DOHH2 (cell line): ENCODE measurements at regions not wholly inside any gene's neighbourhood (a gene's known extent, or its start where the extent isn't known, plus 50 kb on each side); places are given as distances from the start of the nearest gene placed in this dataset.

Source experiments
- H3F3A ChIP-seq: fragments of 200-600 bp; sonication (generic), shearing (Covaris generic); 2 replicates; pipeline ENCODE4 v1.6.0; 2016; ENCODE audit warnings: antibody characterized with exemption, mild to moderate bottlenecking; ENCODE audit not compliant: control insufficient read depth, insufficient read depth
- H3K27ac ChIP-seq: fragments of 200-600 bp; sonication (generic); 2 replicates; pipeline ENCODE4 v1.5.1; 2014; ENCODE audit warnings: low read depth, mild to moderate bottlenecking, low read length, moderate library complexity
- H3K27me3 ChIP-seq: fragments of 200-600 bp; sonication (generic); 2 replicates; pipeline ENCODE4 v1.6.1; 2014; ENCODE audit warnings: mild to moderate bottlenecking, low read length, mixed read lengths; ENCODE audit not compliant: control insufficient read depth
- H3K36me3 ChIP-seq: fragments of 200-600 bp; sonication (generic); 2 replicates; pipeline ENCODE4 v1.6.1; 2014; ENCODE audit warnings: mild to moderate bottlenecking, low read length, moderate library complexity, mixed read lengths; ENCODE audit not compliant: control insufficient read depth
- H3K4me1 ChIP-seq: fragments of 200-600 bp; sonication (generic); 2 replicates; pipeline ENCODE4 v1.6.1; 2014; ENCODE audit warnings: mild to moderate bottlenecking, low read length, mixed read lengths; ENCODE audit not compliant: control insufficient read depth
- H3K4me2 ChIP-seq: fragments of 200-600 bp; sonication (generic); 2 replicates; pipeline ENCODE4 v1.6.0; 2014; ENCODE audit warnings: mild to moderate bottlenecking, low read length, moderate library complexity
- H3K4me3 ChIP-seq: fragments of 200-600 bp; sonication (generic); 2 replicates; pipeline ENCODE4 v1.5.1; 2014; ENCODE audit warnings: mild to moderate bottlenecking, low read length, mixed read lengths
- H3K79me2 ChIP-seq: fragments of 200-600 bp; sonication (generic); 2 replicates; pipeline ENCODE4 v1.6.1; 2014; ENCODE audit warnings: mild to moderate bottlenecking, low read length, mixed read lengths; ENCODE audit not compliant: control insufficient read depth
- H3K9me2 ChIP-seq: fragments of 200-600 bp; sonication (generic); replicated peaks from 2 replicates; pipeline ENCODE4 v1.6.1; 2014; ENCODE audit warnings: mild to moderate bottlenecking, low read length, mixed read lengths; ENCODE audit not compliant: control insufficient read depth
- H3K9me3 ChIP-seq: fragments of 200-600 bp; sonication (generic); 2 replicates; pipeline ENCODE4 v1.6.1; 2014; ENCODE audit warnings: antibody characterized with exemption, low read length, mixed read lengths; ENCODE audit not compliant: control insufficient read depth, insufficient read depth
- H4K20me1 ChIP-seq: fragments of 200-600 bp; sonication (generic); 2 replicates; pipeline ENCODE4 v1.6.0; 2014; ENCODE audit warnings: low read depth, mild to moderate bottlenecking, antibody characterized with exemption, low read length, moderate library complexity; ENCODE audit not compliant: control insufficient read depth, insufficient read depth
- EZH2phosphoT487 ChIP-seq: fragments of 200-600 bp; sonication (generic); IDR thresholded peaks from 2 replicates; pipeline ENCODE4 v1.6.1; 2017; ENCODE audit warnings: borderline replicate concordance, mild to moderate bottlenecking, antibody characterized with exemption, low read length, moderate library complexity, mixed read lengths
- TF ChIP-seq, protein P1 (sequence below): fragments of 200-600 bp; sonication (generic); IDR thresholded peaks from one replicate; pipeline ENCODE4 v1.5.1; 2014; ENCODE audit warnings: antibody characterized with exemption, mild to moderate bottlenecking, low read depth, low read length; ENCODE audit not compliant: poor library complexity, severe bottlenecking

DNA sequence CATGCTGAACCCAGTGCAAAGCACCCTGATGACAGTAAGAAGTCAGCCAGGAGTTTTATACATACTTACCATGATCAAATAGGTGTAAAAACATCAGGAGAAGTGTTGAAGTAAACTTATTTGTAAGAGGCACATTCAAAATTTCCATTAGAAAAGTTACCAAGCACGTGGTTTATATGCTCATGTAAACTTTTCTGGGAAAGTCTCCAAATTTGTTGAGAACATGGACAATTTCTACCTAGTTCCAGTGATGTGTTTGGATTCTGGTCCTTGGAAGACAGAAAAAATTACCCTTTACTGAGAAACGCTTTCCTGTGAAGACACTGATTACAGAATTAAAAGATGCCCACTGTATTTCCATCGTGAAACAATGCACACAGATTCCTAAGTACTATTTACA is 288.9 kb upstream of the CDH4 start:
- Histone ChIP-seq H3K36me3 (no peaks in the 10 kb centered on the region), H3K4me2 (no peak overlapping the region), H3K9me3 (peaks cover 6% of the 10 kb centered on the region; the same call in 1 of the 2 replicates), H3K4me1 (no peaks in the 10 kb centered on the region), H3K4me3 (no peak overlapping the region), H3K27ac (no peak overlapping the region), H3K27me3 (no peaks in the 10 kb centered on the region), H3F3A (no peaks in the 10 kb centered on the region), H3K9me2 (no peaks in the 10 kb centered on the region), H4K20me1 (no peaks in the 10 kb centered on the region), H3K79me2 (no peaks in the 10 kb centered on the region)
- no peak for TF ChIP-seq EZH2phosphoT487
- TF ChIP-seq, protein P1, sequence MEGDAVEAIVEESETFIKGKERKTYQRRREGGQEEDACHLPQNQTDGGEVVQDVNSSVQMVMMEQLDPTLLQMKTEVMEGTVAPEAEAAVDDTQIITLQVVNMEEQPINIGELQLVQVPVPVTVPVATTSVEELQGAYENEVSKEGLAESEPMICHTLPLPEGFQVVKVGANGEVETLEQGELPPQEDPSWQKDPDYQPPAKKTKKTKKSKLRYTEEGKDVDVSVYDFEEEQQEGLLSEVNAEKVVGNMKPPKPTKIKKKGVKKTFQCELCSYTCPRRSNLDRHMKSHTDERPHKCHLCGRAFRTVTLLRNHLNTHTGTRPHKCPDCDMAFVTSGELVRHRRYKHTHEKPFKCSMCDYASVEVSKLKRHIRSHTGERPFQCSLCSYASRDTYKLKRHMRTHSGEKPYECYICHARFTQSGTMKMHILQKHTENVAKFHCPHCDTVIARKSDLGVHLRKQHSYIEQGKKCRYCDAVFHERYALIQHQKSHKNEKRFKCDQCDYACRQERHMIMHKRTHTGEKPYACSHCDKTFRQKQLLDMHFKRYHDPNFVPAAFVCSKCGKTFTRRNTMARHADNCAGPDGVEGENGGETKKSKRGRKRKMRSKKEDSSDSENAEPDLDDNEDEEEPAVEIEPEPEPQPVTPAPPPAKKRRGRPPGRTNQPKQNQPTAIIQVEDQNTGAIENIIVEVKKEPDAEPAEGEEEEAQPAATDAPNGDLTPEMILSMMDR, result no peak

DNA sequence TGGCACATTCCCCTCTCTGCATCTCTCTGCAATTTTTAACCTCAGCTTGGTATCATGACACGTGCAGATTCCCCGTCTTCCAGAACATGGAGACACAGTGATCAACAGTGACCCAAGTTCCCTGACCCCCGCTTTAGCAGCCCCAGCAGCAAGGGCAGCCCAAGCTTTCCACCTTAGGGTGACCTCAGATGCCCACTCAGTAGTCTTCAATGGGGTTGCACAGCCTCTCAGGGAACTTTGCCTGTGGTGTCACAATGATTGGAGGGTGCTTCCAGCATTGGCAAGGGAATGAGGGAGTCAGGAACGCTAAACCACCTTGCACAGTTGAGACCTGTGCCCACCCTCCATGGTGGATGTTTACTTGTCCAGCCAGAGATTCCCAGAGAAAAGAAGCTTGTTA is 287.1 kb upstream of the CDH4 start:
- no peaks in the 10 kb centered on the region for H3K79me2 ChIP-seq
- no peaks in the 10 kb centered on the region for H3K4me1 ChIP-seq
- H3F3A ChIP-seq, result no peaks in the 10 kb centered on the region
- H3K9me3 ChIP-seq, result peaks cover 6% of the 10 kb centered on the region; the same call in 1 of the 2 replicates
- H3K27ac ChIP-seq, result no peak overlapping the region
- no peak overlapping the region for H3K4me2 ChIP-seq
- H4K20me1 ChIP-seq, result no peaks in the 10 kb centered on the region
- H3K27me3 ChIP-seq, result no peaks in the 10 kb centered on the region
- H3K36me3 ChIP-seq, result no peaks in the 10 kb centered on the region
- TF ChIP-seq, protein P1, result no peak
- TF ChIP-seq EZH2phosphoT487, result no peak
- no peak overlapping the region for H3K4me3 ChIP-seq
- no peaks in the 10 kb centered on the region for H3K9me2 ChIP-seq

DNA sequence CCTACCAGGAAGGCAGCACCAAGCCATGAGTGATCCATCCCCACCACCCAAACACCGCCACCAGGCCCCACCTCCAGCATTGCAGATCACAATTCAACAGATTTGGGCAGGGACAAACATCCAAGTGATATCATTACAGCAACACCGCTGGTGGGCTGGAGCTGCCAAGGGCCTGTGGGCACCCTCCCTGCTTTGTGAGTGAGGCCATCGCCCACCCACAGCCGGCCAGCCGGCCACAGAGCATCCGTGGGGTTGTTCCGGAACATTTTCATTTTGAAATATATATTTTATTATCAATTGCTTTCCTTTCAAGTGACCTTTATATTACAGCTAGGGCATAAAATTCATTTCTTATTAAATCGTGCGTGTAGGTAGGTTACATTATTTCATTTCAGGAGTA is 286.0 kb upstream of the CDH4 start:
- Histone ChIP-seq H3K4me3 (no peak overlapping the region), H3K4me2 (no peak overlapping the region), H3K27me3 (no peaks in the 10 kb centered on the region), H4K20me1 (no peaks in the 10 kb centered on the region), H3K27ac (no peak overlapping the region), H3K79me2 (no peaks in the 10 kb centered on the region), H3K9me3 (peaks cover 6% of the 10 kb centered on the region; the same call in 1 of the 2 replicates), H3F3A (no peaks in the 10 kb centered on the region), H3K36me3 (no peaks in the 10 kb centered on the region), H3K9me2 (no peaks in the 10 kb centered on the region), H3K4me1 (no peaks in the 10 kb centered on the region)
- no peak for TF ChIP-seq EZH2phosphoT487
- TF ChIP-seq, protein P1, result no peak

DNA sequence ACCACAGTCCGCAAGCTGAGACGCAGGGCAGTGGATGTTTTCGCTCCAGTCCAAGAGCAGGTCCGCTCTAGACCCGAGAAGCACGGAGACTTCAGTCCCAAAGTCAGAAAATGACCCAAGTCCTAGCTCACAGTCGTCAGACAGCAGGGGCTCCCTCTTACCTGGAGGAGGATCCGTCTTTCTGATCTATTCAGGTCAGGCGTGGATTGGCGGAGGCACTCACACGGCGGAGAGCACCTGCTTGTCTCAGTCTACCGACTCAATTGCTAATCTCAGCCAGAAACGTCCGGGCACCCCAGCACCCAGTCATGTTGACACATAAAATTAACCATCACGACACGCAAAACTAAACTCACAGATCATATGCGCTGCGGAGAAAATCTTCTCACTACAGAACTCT is 285.3 kb upstream of the CDH4 start:
- no peak overlapping the region for H3K4me2 ChIP-seq

More for the DNA sequence above, 285.3 kb upstream of the CDH4 start:
- TF ChIP-seq EZH2phosphoT487, result no peak
- TF ChIP-seq, protein P1, result no peak
- H3K79me2 ChIP-seq, result no peaks in the 10 kb centered on the region
- no peaks in the 10 kb centered on the region for H3F3A ChIP-seq
- peaks cover 6% of the 10 kb centered on the region; the same call in 1 of the 2 replicates for H3K9me3 ChIP-seq
- H4K20me1 ChIP-seq, result no peaks in the 10 kb centered on the region
- no peaks in the 10 kb centered on the region for H3K36me3 ChIP-seq
- no peaks in the 10 kb centered on the region for H3K9me2 ChIP-seq
- no peak overlapping the region for H3K4me3 ChIP-seq
- H3K27me3 ChIP-seq, result no peaks in the 10 kb centered on the region
- H3K27ac ChIP-seq, result no peak overlapping the region
- no peaks in the 10 kb centered on the region for H3K4me1 ChIP-seq
